Lower leg skin (tissue), 4 donors: ENCODE measurements at regions not wholly inside any gene's neighbourhood (a gene's known extent, or its start where the extent isn't known, plus 50 kb on each side); places are given as distances from the start of the nearest gene placed in this dataset.

Experiments used
- DNase-seq, 2 donors: peaks; one replicate each; pipeline ENCODE4 v3.0.0-alpha.2; 2019; ENCODE audit warnings: low spot score in 2 of 2
- H3K4me3 ChIP-seq: fragments of 200-600 bp; sonication (generic); 2 replicates; pipeline ENCODE4 v1.5.1; 2017; ENCODE audit warnings: mild to moderate bottlenecking, low read depth; ENCODE audit not compliant: poor library complexity, severe bottlenecking
- POLR2A ChIP-seq, 2 donors: fragments of 450-650 bp; IDR thresholded peaks; one replicate each; pipeline ENCODE4 v1.6.1; 2016 to 2017; ENCODE audit warnings: antibody characterized with exemption in 2 of 2, mild to moderate bottlenecking in 1 of 2, moderate library complexity in 1 of 2
- WGBS, 2 donors: methylation state at CpG; one replicate each; pipeline ENCODE4 v1.1.5; 2018; 5-methylcytosine and 5-hydroxymethylcytosine counted together
- intact Hi-C: fragments of 100-400 bp; cut with DNase I; formaldehyde crosslinking; loops from one replicate; pipeline ENCODE4 v1.15.0; 2023; ENCODE audit warnings: low total_unique reads
- TF ChIP-seq, protein P1 (sequence below), 3 donors: fragments of 450-650 bp; IDR thresholded peaks; one replicate each; pipeline ENCODE4 v1.5.1; 2016; ENCODE audit warnings: antibody characterized with exemption in 3 of 3, mild to moderate bottlenecking in 3 of 3, moderate library complexity in 2 of 3

DNA sequence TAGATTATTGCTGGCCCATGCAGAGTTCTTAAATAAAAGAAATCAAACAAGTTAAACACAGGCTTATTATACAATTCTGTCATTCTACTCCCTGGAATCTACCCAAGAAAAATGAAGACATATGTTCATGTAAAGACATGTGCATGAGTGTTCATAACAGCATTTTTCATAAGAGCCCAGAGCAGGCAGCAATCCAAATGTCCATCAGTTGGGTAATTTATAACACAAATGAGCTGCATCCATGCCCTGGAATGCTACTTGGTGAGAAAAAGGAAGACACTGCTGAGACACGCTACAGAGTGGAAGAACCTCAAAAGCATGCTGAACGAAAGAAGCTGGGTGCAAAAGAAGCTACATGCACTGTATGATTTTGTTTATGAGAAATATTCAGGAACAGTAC lies 342.6 kb downstream of the TCERG1L start:
- no peak overlapping the region for H3K4me3 ChIP-seq
- DNase-seq: peak; percentile 39 to 61
- TF ChIP-seq, protein P1, sequence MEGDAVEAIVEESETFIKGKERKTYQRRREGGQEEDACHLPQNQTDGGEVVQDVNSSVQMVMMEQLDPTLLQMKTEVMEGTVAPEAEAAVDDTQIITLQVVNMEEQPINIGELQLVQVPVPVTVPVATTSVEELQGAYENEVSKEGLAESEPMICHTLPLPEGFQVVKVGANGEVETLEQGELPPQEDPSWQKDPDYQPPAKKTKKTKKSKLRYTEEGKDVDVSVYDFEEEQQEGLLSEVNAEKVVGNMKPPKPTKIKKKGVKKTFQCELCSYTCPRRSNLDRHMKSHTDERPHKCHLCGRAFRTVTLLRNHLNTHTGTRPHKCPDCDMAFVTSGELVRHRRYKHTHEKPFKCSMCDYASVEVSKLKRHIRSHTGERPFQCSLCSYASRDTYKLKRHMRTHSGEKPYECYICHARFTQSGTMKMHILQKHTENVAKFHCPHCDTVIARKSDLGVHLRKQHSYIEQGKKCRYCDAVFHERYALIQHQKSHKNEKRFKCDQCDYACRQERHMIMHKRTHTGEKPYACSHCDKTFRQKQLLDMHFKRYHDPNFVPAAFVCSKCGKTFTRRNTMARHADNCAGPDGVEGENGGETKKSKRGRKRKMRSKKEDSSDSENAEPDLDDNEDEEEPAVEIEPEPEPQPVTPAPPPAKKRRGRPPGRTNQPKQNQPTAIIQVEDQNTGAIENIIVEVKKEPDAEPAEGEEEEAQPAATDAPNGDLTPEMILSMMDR (IDR thresholded peaks at IDR 0.05): no peak
- TF ChIP-seq POLR2A (IDR thresholded peaks at IDR 0.05): no peak
- WGBS, 2 donors: 25 to 43% methylated on average over 2 of the region's 2 CpGs
- intact Hi-C loops: loop anchor here (1.0 kb wide), 1 partner anchor 17 kb away; no protein-coding TSS in a partner anchor

DNA sequence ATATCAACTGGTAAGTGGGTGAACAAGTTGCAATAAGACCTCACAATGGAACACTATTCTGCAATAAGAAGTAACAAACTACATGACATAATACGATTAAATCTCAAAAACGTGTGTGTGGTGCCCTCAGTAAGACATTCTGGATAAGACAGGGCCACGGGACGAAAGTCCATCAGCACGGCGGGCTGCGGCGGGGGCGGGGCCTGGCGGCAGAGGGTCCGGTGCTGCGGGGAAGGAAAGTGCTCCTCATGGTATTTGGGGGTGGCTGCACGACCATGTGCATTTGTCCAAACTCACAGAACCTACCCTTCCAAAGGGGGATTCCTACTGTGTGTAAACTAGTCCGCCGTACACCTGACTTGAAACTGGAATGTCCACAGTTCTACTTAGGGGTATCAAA lies 341.8 kb downstream of the TCERG1L start:
- WGBS, 2 donors: 83 to 86% methylated on average over 15 of the region's 15 CpGs
- peak in 1 of 2 donors; percentile 29 for DNase-seq
- TF ChIP-seq, protein P1 (IDR thresholded peaks at IDR 0.05): no peak
- TF ChIP-seq POLR2A (IDR thresholded peaks at IDR 0.05): no peak
- H3K4me3 ChIP-seq: no peak overlapping the region
- intact Hi-C loops: no loop called here

DNA sequence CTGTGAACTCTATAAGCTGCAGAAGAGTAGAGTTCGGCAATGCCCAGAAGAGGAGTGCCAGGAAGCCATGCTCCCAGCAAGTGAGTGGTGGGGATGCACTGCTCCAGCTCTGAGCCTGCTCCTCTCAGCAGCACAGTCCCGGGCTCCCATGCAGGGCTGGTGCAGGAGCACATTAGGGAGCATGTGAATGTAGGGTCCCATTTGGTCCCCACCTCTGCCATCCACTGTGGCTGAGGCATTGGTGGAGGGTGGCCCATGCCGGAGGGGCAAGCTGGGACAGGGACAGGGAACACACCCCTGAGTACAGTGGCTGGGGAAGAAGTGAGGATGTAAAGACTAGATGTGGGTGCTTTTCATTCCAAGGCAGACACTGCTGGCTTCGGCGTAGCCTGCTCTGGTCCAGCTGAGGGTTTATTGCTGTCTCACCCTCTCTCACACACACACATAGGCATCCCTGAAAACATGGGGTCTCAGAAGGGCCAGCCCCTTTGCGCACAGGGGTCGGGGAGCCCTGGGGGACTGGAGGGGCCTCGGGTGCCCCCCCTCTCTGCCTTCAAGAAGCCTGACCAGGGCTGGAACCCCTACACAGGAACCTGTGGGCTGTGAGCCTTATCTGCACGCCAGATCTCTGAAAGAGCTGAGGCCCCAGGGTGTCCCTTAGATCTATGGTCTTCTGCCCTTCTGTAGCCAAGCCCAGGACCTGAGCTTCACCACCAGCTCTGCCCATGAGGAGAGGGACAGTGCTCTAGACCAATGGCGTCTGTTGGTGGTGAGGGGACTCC lies 341.0 kb downstream of the TCERG1L start:
- TF ChIP-seq, protein P1 (IDR thresholded peaks at IDR 0.05): no peak
- no peak for TF ChIP-seq POLR2A (IDR thresholded peaks at IDR 0.05)
- DNase-seq: peak in 1 of 2 donors; percentile 78
- no peak overlapping the region for H3K4me3 ChIP-seq
- intact Hi-C loops: no loop called here
- 81 to 83% methylated on average over 10 of the region's 10 CpGs for WGBS, 2 donors

DNA sequence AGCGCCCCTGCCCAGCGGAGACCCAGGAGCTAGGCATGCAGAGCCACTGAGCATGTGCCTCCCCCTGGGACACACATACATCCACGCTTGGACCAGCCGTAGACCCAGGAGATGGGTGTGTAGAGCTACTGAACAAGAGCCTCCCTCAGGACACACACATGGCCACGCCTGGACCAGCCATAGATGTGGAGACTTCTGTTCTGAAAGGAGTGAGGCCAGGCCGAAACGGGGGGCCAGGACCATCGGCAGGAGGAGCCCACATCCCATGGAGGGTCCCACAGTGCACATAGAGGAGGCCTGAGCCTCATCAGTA lies 340.4 kb downstream of the TCERG1L start:
- intact Hi-C loops: no loop called here
- no peak overlapping the region for H3K4me3 ChIP-seq
- TF ChIP-seq, protein P1 (IDR thresholded peaks at IDR 0.05): no peak
- no peak for TF ChIP-seq POLR2A (IDR thresholded peaks at IDR 0.05)
- 80 to 97% methylated on average over 8 of the region's 8 CpGs for WGBS, 2 donors
- peak in 1 of 2 donors; percentile 84 for DNase-seq

DNA sequence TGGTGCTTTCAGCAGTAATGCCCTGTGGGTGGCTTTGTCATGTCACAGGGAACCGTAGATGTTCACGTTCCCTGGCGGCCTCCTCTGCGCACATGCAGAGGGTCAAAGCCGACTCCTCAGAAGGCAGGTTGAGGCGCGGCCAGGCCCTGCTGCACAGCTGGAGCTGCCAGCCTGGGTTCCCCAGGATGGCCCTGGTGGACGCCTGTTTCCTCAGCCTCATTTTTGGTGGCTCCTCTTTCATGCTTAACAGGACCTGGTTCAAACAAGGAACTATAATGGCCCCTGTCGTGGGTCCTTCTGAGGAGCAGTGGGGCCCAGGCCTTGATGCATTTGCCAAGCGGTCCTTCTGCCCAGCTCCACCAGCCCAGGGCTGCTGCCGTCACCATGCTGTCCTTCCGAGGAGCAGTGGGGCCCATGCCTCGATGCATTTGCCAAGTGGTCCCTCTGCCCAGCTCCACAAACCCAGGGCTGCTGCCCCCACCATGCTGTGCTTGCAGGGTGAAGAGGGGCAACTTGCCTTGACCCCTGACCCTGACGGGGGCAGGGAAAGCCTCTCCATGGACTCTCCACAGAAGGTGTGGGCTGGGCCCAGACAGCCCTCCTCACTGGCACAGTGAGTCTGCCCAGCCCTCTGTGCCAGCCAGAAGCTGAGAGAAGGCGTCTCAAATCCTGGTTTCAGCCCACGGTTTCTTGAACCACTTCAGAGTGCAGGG lies 338.2 kb downstream of the TCERG1L start:
- TF ChIP-seq POLR2A (IDR thresholded peaks at IDR 0.05): no peak
- TF ChIP-seq, protein P1 (IDR thresholded peaks at IDR 0.05): no peak
- peak in 1 of 2 donors; percentile 68 for DNase-seq
- no peak overlapping the region for H3K4me3 ChIP-seq
- WGBS, 2 donors: 68 to 86% methylated on average over 11 to 15 of the region's 16 CpGs
- intact Hi-C loops: no loop called here
